HG02852 (cell line): ENCODE measurements at regions not wholly inside any gene's neighbourhood (a gene's known extent, or its start where the extent isn't known, plus 50 kb on each side); places are given as distances from the start of the nearest gene placed in this dataset.
"Not testable (repeated sequence)": the region's sequence is repeated elsewhere in the genome, so short reads cannot be mapped to it uniquely, and the experiment has no call there.

Experiments
- ATAC-seq: cut with Tn5 transposase; IDR thresholded peaks from one replicate; pipeline ENCODE4 v1.9.1; 2021; ENCODE audit warnings: mild to moderate bottlenecking, moderate library complexity; ENCODE audit not compliant: unreplicated experiment

GRCh38 chr12:89230376-89231315 lies 121.7 kb downstream of the DUSP6 start:
- no peak for ATAC-seq

DNA sequence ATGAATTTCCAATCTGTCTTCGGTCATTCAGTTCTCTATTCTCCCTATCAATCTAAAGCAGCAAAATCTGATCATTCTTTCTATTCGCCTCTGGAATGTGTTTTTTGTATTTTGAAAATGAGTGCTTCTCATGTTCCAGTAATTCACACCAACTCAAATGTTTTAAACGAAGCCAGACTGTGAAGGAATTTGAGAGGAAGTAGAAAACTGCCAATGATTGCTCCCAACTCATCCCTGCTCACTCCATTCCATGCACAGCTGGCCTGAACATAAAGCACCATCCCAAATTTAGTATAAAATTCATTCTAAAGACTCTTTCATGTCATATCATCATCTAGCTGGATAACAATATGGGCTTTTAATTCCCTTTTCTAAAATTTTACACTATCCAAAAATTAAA lies 123.8 kb downstream of the DUSP6 start:
- no peak for ATAC-seq

- no peak for ATAC-seq
These were observed 124.5 kb downstream of the DUSP6 start for GRCh38 chr12:89227774-89228173.

GRCh38 chr12:89225808-89226411 lies 126.4 kb downstream of the DUSP6 start:
- ATAC-seq: peak; percentile 73

DNA sequence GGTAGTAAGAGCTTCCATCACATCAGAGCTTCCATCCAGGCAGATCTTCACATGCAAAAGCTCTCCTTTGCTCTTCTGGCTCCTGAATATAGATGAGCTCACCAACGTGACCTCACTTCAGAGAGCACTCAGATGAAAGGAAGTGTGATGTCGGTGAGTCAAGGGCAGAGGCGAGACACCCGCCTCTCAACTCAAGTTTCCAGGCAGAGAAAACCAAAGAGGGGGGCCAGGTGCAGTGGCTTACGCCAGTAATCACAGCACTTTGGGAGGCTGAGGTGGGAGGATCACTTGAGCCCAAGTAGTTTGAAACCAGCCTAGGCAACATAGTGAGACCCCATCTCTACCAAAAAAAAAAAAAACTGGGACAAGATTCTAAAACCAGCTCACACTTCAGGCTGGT lies 126.9 kb downstream of the DUSP6 start:
- ATAC-seq: no peak

- not testable (repeated sequence) for ATAC-seq
These were observed 129.7 kb downstream of the DUSP6 start for GRCh38 chr12:89222580-89222979.

- no peak for ATAC-seq
These were observed 134.8 kb downstream of the DUSP6 start for GRCh38 chr12:89217472-89217871.

DNA sequence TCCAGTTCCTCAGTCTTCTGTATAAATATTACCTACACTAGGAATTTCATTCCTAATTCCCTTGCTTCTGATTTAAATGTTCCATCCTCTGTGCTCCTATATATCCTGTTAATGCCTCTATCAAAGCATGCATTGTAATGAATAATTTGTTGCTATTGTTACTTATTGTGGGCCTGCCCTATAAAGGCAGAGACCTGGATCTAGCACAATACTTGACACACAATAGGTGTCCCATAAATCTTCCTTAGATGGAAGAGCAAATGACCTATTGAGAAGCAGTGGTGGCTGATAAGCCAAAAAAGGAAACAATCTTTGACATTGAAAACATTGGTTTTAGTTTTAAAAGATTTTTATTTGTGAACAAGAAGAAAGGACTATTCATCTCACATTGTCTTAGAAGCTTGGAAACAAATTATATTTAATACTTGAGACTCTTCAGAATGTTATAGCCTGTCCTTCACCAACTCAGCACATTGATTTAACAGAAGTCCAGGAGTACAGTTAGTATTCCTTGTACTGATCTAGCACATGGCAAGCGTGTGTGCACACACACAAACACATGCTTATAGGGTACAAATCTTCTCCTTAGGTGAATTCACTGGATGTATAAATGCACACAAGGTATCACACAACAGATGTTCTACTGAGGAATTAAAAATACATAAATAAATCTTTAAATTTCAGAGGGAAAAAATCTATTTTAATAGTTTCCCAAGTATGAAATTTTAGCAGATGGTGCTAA lies 135.9 kb downstream of the DUSP6 start:
- ATAC-seq: no peak

DNA sequence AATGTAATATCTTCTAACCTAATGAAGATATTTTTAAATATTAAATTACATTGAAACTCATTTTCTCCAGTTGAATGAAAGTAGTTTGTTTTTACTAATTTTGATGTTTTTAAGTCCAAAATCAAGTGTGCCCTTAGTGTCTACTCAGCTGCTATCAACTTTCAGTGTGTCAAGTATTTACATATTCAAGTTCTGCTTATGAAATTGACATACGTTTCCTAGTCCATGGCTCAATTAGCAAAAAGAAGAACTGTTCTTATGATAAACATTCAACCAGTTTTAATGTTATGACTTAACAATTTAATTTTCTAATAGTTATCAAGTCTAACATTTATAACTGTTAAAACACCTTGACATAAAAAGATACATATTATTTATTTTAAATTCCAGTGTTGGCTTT lies 137.1 kb downstream of the DUSP6 start:
- no peak for ATAC-seq

DNA sequence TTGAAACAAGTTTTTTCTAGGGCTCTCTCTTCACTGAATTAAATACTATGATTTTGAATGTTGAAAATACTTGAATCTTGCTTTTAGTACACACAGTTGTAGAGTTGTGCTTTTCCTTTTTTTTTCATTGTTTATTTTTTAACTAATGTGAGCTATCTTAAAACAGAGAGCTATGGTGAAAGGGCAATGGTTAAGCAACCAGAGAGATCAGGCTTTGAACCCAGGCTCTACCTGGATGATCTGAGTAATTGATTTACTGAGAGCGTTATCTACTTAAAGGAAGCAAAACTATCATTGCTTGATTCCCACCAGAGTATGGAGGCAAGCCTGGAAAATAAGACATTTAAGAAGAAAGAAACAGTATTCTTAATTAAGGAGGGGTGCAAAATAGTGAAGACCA lies 138.6 kb downstream of the DUSP6 start:
- no peak for ATAC-seq

DNA sequence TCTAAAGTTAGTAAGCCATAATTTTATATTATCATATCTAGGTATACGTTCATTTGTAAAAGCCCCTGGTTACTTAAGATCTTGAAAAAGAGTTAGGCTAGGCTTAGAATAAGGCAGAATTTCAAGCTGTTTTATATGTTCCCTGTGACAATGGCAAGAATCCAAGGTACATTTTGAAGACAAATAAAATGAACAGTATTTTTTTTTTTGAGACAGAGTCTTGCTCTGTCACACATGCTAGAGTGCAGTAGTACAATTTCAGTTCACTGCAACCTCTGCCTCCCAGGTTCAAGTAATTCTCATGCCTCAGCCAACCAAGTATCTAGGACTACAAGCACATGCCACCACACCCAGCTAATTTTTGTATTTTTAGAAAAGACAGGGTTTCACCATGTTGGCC lies 139.2 kb downstream of the DUSP6 start:
- ATAC-seq: no peak

GRCh38 chr12:89212339-89212771 lies 139.9 kb downstream of the DUSP6 start:
- ATAC-seq: no peak

GRCh38 chr12:89211456-89211855 lies 140.8 kb downstream of the DUSP6 start:
- no peak for ATAC-seq

DNA sequence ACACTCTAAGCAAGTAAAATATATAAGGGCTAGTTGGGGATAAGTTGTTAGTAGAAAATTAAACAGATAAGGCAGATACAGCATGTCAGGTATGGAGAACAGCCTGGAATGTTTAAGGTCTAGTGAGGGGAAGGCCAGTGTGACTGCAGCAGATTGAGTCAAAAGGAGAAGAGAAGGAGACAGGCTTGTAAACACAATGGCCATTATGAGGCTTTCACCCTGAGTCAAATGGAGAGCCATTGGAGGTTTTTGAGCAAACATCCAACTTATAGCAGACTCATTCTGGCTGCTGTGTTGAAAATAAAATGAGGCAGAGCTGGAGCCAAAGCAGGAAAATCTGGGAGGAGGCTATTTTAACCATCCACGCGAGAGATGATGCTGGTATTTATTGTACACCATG lies 142.0 kb downstream of the DUSP6 start:
- no peak for ATAC-seq

GRCh38 chr12:89208661-89209096 lies 143.6 kb downstream of the DUSP6 start:
- no peak for ATAC-seq

GRCh38 chr12:89206390-89206789 lies 145.9 kb downstream of the DUSP6 start:
- no peak for ATAC-seq

DNA sequence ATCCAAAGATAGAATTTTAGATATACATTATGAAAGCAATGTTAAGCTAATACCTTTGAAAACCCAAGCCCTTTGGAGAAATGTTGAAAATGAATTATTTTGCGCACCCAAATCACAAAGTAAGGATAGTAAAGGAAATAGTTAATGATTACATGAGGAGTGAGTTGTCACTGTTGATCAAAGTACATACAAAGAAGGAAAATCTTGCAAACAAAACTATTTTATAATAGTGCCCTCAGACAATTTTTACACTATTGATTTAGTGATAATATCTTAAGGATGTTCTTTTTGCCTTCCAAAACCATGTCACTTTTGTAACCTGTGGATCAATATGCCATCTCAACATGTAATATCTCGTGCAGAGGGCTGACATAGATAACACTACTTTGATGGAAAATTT lies 146.8 kb downstream of the DUSP6 start:
- ATAC-seq: no peak

DNA sequence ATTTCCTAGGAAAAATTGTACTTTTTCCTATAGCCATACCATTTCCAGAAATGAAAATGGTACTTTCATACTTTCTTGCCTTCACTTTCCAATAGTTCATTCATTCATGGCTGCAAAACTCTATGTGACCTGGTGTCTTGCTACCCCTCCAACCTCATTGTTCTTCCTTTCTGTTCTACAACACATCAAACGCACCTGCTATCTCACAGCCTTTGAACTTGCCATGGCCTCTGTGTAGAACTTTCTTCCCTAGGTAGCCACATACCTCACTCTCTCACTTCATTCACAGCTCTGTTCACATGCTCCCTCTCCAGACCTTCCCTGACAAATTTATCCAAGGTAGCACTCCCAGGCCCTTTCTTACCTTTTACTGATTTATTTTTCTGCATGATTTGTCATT lies 149.2 kb downstream of the DUSP6 start:
- ATAC-seq: no peak

DNA sequence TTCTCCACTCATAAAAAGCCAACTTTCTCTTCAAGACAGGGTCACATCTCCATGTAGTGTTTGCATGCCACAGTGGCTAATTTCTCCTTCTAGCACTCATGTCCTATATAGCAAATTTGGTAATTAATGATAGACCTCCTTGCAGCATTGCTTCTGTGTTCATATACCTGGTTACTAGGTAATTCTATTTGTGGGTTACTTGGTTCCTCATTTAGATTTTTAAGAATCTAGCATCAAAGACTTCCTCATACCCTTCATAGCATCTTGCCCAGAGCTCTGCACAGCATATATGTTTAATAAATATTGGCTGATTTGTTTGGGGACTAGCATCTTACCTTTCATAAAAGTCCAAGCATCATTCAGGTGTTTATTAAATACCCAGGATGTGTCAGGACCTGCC lies 152.1 kb downstream of the DUSP6 start:
- no peak for ATAC-seq

GRCh38 chr12:89195470-89195869 lies 156.8 kb downstream of the DUSP6 start:
- ATAC-seq: no peak

DNA sequence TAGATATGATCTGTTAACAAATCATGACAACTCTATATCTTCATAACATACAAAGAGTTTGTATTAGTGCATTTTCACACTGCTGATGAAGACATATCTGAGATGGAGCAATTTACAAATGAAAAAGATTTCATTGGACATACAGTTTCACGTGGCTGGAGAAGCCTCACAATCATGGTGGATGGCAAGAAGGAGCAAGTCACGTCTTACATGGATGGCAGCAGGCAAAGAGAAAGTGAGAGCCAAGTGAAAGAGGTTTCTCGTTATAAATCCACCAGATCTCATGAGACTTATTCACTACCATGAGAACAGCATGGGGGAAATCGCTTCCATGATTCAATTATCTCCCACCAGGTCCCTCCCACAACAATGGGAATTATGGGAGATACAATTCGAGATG lies 157.6 kb downstream of the DUSP6 start:
- ATAC-seq: no peak

DNA sequence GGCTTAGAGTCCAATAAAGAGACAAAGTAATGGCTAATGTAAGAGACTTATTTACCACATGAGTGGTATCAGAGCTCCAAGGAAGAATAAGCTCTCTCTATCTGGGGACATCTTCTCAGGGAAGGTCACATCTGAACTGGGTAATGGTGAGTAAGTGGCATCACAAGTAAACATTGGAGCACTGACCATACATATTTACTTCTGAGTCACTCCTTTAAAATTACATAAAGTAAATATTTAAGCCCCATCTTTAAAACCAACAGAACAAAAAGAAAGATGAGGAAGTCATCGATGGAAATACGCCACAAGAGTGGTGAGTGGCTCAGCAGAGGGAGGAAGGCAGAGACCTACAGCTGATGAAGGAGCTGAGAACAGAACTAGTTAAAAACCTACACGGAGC lies 159.9 kb downstream of the DUSP6 start:
- no peak for ATAC-seq
